Esophagus (tissue), 2 donors: ENCODE measurements at regions not wholly inside any gene's neighbourhood (a gene's known extent, or its start where the extent isn't known, plus 50 kb on each side); places are given as distances from the start of the nearest gene placed in this dataset.

Experiments
- H3K27ac ChIP-seq, 2 donors: one replicate each; pipeline ENCODE4 v1.5.1; 2013; ENCODE audit warnings: low read depth in 2 of 2, mild to moderate bottlenecking in 2 of 2, inconsistent platforms in 1 of 2, low read length in 1 of 2, moderate library complexity in 1 of 2
- H3K27me3 ChIP-seq, 2 donors: one replicate each; pipeline ENCODE4 v1.6.1; 2013; ENCODE audit warnings: low read length in 2 of 2, control low read depth in 1 of 2, mild to moderate bottlenecking in 1 of 2; ENCODE audit not compliant: insufficient read depth in 2 of 2, control insufficient read depth in 1 of 2
- H3K36me3 ChIP-seq, 2 donors: one replicate each; pipeline ENCODE4 v1.6.1; 2013; ENCODE audit warnings: low read length in 1 of 2; ENCODE audit not compliant: control insufficient read depth in 2 of 2, insufficient read depth in 2 of 2
- H3K4me1 ChIP-seq, 2 donors: one replicate each; pipeline ENCODE4 v1.6.1; 2013; ENCODE audit warnings: low read length in 1 of 2; ENCODE audit not compliant: control insufficient read depth in 2 of 2, insufficient read depth in 2 of 2
- H3K4me3 ChIP-seq, 2 donors: one replicate each; pipeline ENCODE4 v1.5.1; 2013; ENCODE audit warnings: low read length in 2 of 2, mild to moderate bottlenecking in 2 of 2, low read depth in 1 of 2, moderate library complexity in 1 of 2
- H3K9me3 ChIP-seq, 2 donors: one replicate each; pipeline ENCODE4 v1.6.1; 2013; ENCODE audit warnings: mild to moderate bottlenecking in 2 of 2, low read depth in 1 of 2, low read length in 1 of 2, moderate library complexity in 1 of 2; ENCODE audit not compliant: control insufficient read depth in 2 of 2, insufficient read depth in 1 of 2
- WGBS, 2 donors: extraction: QIAGEN DNeasy Blood & Tissue Kit; methylation state at CpG; one replicate each; pipeline ENCODE4 v1.1.7; 2013; 5-methylcytosine and 5-hydroxymethylcytosine counted together
- donor health status: healthy with polysubstance abuse.
- donor health status: Bipolar disorder and iron deficiency.

DNA sequence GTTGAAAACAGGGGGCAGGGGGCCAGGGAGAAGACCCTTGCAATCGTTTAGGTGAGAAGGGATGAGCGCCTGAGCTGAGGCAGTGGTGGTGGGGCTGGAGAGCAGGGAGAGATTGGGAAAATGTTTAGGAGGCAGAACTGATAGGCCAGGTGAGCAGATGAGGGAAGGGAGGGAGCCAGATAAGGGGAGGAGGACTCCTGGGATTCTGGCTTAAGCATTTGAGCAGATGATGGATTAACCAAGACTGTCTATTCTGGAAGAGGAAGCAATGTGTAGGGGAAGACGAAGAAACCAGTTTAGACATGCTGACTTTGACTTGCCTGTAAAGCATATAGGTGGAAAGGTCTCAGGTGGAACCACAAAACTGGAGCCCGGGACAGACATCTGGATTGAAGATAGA lies 49.9 kb upstream of the ASPRV1 start:
- Histone ChIP-seq H3K9me3 (no peaks in the 10 kb centered on the region), H3K4me3 (no peak overlapping the region), H3K27me3 (no peaks in the 10 kb centered on the region), H3K27ac (no peak overlapping the region), H3K36me3 (no peaks in the 10 kb centered on the region), H3K4me1 (peaks cover 0 to 3% of the 10 kb centered on the region in 2 donors)
- 75% methylated on average over 4 of the region's 4 CpGs for WGBS, 2 donors
